Osteoblast (primary cell): ENCODE measurements at regions not wholly inside any gene's neighbourhood (a gene's known extent, or its start where the extent isn't known, plus 50 kb on each side); places are given as distances from the start of the nearest gene placed in this dataset.

Source experiments
- DNase-seq: peaks from one replicate; pipeline ENCODE4 v3.0.0; 2011; ENCODE audit warnings: low spot score, mixed read lengths; ENCODE audit not compliant: insufficient read length; ENCODE audit errors: missing footprints
- H2AFZ ChIP-seq: 2 replicates; pipeline ENCODE4 v1.6.0; 2011; ENCODE audit warnings: mild to moderate bottlenecking, low read length
- H3K27ac ChIP-seq: 2 replicates; pipeline ENCODE4 v1.5.1; 2011; ENCODE audit warnings: mild to moderate bottlenecking, low read depth, low read length, moderate library complexity
- H3K27me3 ChIP-seq: 2 replicates; pipeline ENCODE4 v1.6.0; 2012; ENCODE audit warnings: mild to moderate bottlenecking, control low read depth, inconsistent platforms, low read length, moderate library complexity; ENCODE audit not compliant: insufficient read depth
- H3K36me3 ChIP-seq: 2 replicates; pipeline ENCODE4 v1.5.1; 2011; ENCODE audit warnings: mild to moderate bottlenecking, low read length, control low read depth, moderate library complexity; ENCODE audit not compliant: insufficient read depth
- H3K4me1 ChIP-seq: 2 replicates; pipeline ENCODE4 v1.5.1; 2011; ENCODE audit warnings: mild to moderate bottlenecking, low read length, control low read depth, moderate library complexity; ENCODE audit not compliant: insufficient read depth
- H3K4me2 ChIP-seq: 2 replicates; pipeline ENCODE4 v1.6.0; 2011; ENCODE audit warnings: mild to moderate bottlenecking, low read length; ENCODE audit not compliant: insufficient read depth
- H3K4me3 ChIP-seq: fragments of 200-600 bp; sonication (generic); 3 replicates; pipeline ENCODE4 v1.5.1; 2012; ENCODE audit warnings: mild to moderate bottlenecking, low read length, inconsistent platforms; ENCODE audit not compliant: insufficient read depth
- H3K79me2 ChIP-seq: 2 replicates; pipeline ENCODE4 v1.6.0; 2012; ENCODE audit warnings: mild to moderate bottlenecking, low read length, control low read depth, inconsistent platforms; ENCODE audit not compliant: insufficient read depth
- H3K9me3 ChIP-seq: 2 replicates; pipeline ENCODE4 v1.5.1; 2011; ENCODE audit warnings: low read depth, low read length, control low read depth
- H4K20me1 ChIP-seq: 2 replicates; pipeline ENCODE4 v1.6.0; 2012; ENCODE audit warnings: mild to moderate bottlenecking, low read length, control low read depth; ENCODE audit not compliant: insufficient read depth
- CTCF ChIP-seq: IDR thresholded peaks from 2 replicates; pipeline ENCODE4 v1.5.1; 2011; ENCODE audit warnings: mild to moderate bottlenecking, low read depth, low read length, moderate library complexity; ENCODE audit errors: extremely low read depth

DNA sequence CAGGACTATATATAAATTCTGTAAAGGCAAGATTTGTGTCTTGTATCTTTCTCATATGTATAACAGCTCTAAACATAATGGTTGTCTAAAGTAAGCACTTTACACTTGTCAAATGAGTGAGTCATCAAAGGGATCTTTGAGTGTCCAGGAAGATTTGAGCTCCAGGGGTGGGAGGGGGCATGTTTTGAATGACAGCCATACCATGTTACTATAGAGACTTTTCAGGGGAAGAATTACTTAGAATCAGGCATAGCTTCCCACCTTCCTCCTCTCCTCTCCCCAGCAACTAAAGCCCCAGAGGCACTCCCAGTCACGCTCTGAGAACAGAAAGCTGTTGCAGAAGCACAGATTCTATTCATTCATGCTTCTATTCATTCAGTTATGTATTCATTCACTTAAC lies 65.8 kb upstream of the ALK start:
- no peak for TF ChIP-seq CTCF
- no peaks in the 10 kb centered on the region for H3K27me3 ChIP-seq

GRCh38 chr2:29990129-29990528 lies 68.7 kb upstream of the ALK start:
- no peaks in the 10 kb centered on the region for H3K9me3 ChIP-seq
- H4K20me1 ChIP-seq = no peaks in the 10 kb centered on the region
- TF ChIP-seq CTCF = no peak
- no peaks in the 10 kb centered on the region for H3K79me2 ChIP-seq
- H3K27ac ChIP-seq = no peak overlapping the region
- no peaks in the 10 kb centered on the region for H3K36me3 ChIP-seq
- H3K4me3 ChIP-seq = no peak overlapping the region
- DNase-seq = no peak
- H3K4me2 ChIP-seq = no peak overlapping the region
- H2AFZ ChIP-seq = no peak overlapping the region
- H3K27me3 ChIP-seq = no peaks in the 10 kb centered on the region
- H3K4me1 ChIP-seq = no peaks in the 10 kb centered on the region

More for the DNA sequence above, 65.8 kb upstream of the ALK start:
- Histone ChIP-seq H3K27ac (no peak overlapping the region), H3K36me3 (no peaks in the 10 kb centered on the region), H3K4me2 (no peak overlapping the region), H3K79me2 (no peaks in the 10 kb centered on the region), H3K4me1 (no peaks in the 10 kb centered on the region), H3K9me3 (no peaks in the 10 kb centered on the region), H3K4me3 (no peak overlapping the region), H2AFZ (no peak overlapping the region), H4K20me1 (no peaks in the 10 kb centered on the region)
- DNase-seq = no peak

GRCh38 chr2:29991086-29991485 lies 69.7 kb upstream of the ALK start:
- H2AFZ ChIP-seq = no peak overlapping the region
- H3K4me1 ChIP-seq = no peaks in the 10 kb centered on the region
- H3K4me3 ChIP-seq = no peak overlapping the region
- no peaks in the 10 kb centered on the region for H3K27me3 ChIP-seq
- H3K9me3 ChIP-seq = no peaks in the 10 kb centered on the region
- no peaks in the 10 kb centered on the region for H4K20me1 ChIP-seq
- H3K36me3 ChIP-seq = no peaks in the 10 kb centered on the region
- DNase-seq = no peak
- no peaks in the 10 kb centered on the region for H3K79me2 ChIP-seq
- no peak overlapping the region for H3K4me2 ChIP-seq
- no peak for TF ChIP-seq CTCF
- no peak overlapping the region for H3K27ac ChIP-seq

DNA sequence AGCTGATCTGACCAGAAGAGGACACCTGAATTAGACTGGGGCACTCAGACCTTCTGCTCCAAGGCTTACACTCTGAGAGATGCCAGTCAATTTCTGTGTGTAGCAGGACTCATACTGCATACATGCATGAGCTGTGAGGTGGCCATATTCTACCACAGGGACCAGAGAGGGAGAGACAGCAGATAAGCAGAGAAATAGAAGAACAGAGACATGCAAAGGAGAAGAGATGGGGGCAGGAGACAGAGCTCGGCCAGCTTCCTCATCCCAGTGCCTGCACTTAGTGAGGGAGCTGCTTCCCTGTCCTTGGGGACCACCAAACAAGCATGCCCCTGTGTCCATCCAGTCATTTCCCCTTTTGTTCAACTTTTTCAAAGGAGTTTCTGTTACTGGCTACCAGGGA lies 73.9 kb upstream of the ALK start:
- TF ChIP-seq CTCF = no peak
- Histone ChIP-seq H2AFZ (no peak overlapping the region), H3K4me3 (no peak overlapping the region), H3K27ac (no peak overlapping the region), H3K4me2 (no peak overlapping the region), H3K4me1 (no peaks in the 10 kb centered on the region), H3K79me2 (no peaks in the 10 kb centered on the region), H3K27me3 (no peaks in the 10 kb centered on the region), H3K9me3 (no peaks in the 10 kb centered on the region), H4K20me1 (no peaks in the 10 kb centered on the region), H3K36me3 (no peaks in the 10 kb centered on the region)
- DNase-seq = no peak
